ENCODE measurements at regions not wholly inside any gene's neighbourhood (a gene's known extent, or its start where the extent isn't known, plus 50 kb on each side); places are given as distances from the start of the nearest gene placed in this dataset.

- TF ChIP-seq CTCF (IDR thresholded peaks at IDR 0.05) (no peak), POLR2AphosphoS5 (IDR thresholded peaks at IDR 0.05) (no peak), POLR2A (IDR thresholded peaks at IDR 0.05) (no peak)
Observed at GRCh38 chr4:130479020-130479419, 1383.1 kb downstream of the C4orf33 start.
